Stimulated activated CD4-positive, alpha-beta T cell treated with anti-CD3 and anti-CD28 coated beads, TNF-alpha, amount 100 ng/mL, for 1 hour (primary cell): ENCODE measurements at regions not wholly inside any gene's neighbourhood (a gene's known extent, or its start where the extent isn't known, plus 50 kb on each side); places are given as distances from the start of the nearest gene placed in this dataset.
"Not testable (repeated sequence)": the region's sequence is repeated elsewhere in the genome, so short reads cannot be mapped to it uniquely, and the experiment has no call there.

ENCODE experiments used
- DNase-seq, 3 donors: peaks; one replicate each; pipeline ENCODE4 v3.0.0-alpha.2; 2020; ENCODE audit warnings: low read depth in 3 of 3, low spot score in 1 of 3

DNA sequence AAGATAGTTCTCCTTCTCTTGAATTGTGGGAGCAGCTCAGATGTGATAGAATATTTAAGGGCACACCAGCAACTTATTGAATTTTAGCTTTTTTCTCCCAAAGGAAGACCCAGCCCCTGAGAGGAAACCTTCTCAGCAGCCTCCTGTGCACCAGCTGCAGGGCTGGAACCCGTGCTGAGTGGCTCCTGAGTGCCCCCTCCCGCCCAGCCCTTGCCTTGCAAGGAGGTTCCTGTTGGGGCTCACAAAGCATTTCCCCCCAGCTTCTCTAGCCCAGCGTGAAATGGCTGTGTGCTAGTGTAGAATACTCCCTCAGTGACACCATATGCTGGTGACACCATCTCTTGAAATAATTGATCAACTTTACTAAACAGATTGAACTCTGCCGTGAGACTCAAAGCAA is 1180.1 kb downstream of the TMEM121 start:
- DNase-seq: not testable (repeated sequence)

DNA sequence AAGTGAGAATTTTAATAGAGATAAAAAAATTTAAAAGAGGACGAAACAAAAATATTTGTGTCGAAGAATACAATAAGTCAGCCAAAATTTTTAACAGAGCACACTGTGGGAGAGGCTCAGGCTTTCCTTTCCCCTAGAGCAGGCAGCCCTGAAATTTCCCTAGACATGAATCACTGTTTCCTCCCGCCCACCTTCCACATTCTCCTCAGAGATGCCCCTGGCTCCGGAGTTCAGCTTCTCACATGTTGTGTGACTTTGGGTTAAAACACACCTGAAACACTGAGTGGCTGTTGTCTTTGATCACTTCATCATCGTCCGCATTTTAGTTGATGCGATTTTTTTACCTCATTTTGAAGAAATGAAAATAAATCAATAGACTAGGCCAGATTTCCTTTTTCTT is 1183.8 kb downstream of the TMEM121 start:
- not testable (repeated sequence) for DNase-seq

GRCh38 chr14:106712513-106712912 is 1186.1 kb downstream of the TMEM121 start:
- DNase-seq: not testable (repeated sequence)

- DNase-seq: not testable (repeated sequence)
These were observed 1188.4 kb downstream of the TMEM121 start for GRCh38 chr14:106714446-106715428.

DNA sequence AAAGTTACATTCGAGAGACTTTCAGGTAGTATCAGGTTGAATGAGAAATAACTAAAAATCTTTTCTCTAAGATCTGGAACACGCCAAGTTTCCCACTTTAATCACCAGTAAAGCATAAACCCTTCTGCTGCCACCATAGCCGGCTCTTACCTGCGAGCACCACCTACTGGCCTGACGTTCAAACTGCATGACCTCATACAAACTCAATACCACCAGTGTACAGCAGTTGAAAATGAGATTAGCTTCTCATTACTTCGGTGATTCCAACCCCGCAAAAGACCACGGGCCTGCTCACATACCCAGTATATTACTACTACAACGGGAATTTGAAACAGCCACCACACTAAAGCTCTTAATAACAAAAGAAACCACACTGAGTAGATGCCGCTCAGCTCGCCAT is 1191.2 kb downstream of the TMEM121 start:
- DNase-seq: not testable (repeated sequence)

DNA sequence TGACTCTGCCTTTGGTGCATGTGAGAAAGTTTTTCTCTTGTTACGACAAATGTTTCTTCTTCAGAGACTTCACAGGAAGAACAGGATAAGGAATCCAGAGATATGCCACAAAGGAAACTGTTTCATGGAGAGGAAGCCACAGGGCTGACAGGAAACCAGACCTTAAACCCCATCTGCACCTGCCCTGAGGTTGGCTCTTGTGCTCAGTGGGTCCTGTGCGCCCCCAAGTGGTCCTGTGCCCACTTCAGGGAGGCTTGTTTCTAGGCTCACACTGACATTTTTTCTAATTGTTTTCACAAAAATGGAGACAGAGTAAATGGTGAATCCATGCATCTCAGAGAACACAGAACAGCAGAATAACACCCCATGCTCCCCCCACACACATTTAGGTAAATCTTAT is 1193.5 kb downstream of the TMEM121 start:
- not testable (repeated sequence) for DNase-seq

GRCh38 chr14:106721926-106722325 is 1195.5 kb downstream of the TMEM121 start:
- not testable (repeated sequence) for DNase-seq

GRCh38 chr14:106722813-106723687 is 1196.7 kb downstream of the TMEM121 start:
- DNase-seq: not testable (repeated sequence)

DNA sequence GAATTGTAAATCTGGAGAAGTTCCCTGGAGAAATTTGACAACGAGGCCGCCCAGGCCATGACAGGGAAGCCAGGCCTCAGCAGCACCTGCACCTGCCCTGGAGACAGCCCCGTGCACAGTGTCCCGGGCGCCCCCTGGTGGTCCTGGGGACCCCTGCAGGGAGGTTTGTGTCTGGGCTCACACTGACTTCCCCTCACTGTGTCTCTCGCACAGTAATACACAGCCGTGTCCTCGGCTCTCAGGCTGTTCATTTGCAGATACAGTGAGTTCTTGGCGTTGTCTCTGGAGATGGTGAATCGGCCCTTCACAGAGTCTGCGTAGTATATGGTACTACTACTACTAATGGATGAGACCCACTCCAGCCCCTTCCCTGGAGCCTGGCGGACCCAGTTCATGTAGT is 1201.6 kb downstream of the TMEM121 start:
- not testable (repeated sequence) for DNase-seq

DNA sequence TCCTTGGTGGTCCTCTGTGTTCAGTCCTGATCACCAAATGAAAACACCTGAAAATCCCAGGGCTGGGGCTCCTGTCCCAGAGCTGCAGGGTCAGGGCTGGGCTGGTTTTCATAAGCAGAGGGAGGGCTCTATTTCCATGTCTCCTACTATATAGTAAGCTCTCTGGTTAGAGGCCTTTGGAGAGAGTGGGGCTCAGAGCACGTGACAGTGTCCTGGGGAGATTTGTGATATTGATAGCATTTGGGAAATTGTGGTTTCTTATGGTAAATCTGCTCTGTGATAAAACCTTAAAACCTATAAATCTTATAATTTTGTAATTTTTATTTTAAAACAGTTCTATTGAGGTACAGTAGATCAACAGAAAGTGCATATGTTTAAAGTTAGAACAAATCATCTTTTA is 1202.2 kb downstream of the TMEM121 start:
- no peak for DNase-seq

GRCh38 chr14:106729551-106729950 is 1203.2 kb downstream of the TMEM121 start:
- DNase-seq: no peak

DNA sequence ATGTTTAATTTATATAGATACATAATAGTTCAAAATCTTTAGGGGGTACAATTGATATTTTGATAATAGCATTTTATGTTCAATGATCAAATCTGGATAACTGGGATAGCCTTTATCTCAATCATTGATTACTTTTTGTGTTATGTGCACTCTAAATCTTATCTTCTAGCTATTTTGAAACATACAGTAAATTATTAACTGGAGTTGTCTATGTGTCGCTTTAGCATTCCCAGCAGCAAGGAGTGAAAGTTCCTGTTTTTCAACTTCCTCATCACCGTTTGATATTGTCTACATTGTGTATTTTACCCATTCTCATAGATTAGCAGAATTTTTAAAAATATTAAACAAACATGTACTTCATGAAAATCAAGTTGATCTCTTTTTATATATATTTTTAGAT is 1207.4 kb downstream of the TMEM121 start:
- DNase-seq: no peak

DNA sequence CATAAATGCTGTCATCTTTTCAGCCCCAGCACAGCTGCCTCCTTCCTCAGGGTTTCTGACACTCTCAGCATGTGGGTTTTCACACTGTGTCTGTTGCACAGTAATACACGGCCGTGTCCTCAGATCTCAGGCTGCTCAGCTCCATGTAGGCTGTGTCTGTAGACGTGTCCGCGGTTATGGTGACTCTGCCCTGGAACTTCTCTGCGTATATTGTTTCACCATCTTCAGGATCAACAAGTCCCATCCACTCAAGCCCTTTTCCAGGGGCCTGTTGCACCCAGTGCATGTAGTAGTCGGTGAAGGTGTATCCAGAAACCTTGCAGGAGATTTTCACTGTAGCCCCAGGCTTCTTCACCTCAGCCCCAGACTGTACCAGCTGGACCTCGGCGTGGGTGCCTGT is 1210.6 kb downstream of the TMEM121 start:
- DNase-seq: no peak

- DNase-seq: no peak
These were observed 1211.7 kb downstream of the TMEM121 start for GRCh38 chr14:106738075-106738474.

DNA sequence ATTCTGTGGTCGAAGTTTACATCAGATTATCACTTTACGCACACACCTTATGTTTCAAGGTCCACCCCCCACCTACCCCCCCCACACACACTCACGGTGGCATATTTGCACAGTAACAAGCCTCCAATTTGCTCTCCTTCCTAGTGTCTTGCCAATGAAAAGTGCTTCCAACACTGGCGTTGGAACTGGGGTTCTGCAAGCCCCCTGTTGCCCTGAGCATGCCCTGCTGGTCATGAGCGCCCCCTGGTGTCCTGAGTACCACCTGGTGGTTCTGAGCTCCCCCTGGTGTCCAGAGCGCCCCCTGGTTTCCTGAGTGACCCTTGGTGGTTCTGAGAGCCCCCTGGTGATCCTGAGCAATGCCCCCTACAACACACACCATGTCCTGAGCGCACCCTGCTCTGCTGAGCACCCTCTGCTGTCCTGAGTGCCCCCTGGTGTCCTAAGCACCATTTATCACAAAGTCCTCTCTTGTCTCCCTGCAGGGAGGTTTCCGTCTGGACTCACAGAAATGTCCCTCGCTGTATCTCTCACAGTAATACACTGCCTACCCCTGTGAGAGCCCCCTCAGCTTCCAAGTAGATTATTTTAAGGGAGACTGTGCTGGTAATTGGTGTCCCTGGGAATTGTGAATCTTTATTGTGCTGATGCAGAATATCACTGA is 1212.3 kb downstream of the TMEM121 start:
- not testable (repeated sequence) for DNase-seq

- peak in 1 of 3 donors; percentile 50 for DNase-seq
These were observed 1214.9 kb downstream of the TMEM121 start for GRCh38 chr14:106741086-106741827.

GRCh38 chr14:106745016-106745767 is 1218.8 kb downstream of the TMEM121 start:
- peak in 1 of 3 donors; percentile 28 for DNase-seq

GRCh38 chr14:106750089-106750488 is 1223.7 kb downstream of the TMEM121 start:
- DNase-seq: not testable (repeated sequence)

- not testable (repeated sequence) for DNase-seq
These were observed 1227.4 kb downstream of the TMEM121 start for GRCh38 chr14:106753751-106754150.

DNA sequence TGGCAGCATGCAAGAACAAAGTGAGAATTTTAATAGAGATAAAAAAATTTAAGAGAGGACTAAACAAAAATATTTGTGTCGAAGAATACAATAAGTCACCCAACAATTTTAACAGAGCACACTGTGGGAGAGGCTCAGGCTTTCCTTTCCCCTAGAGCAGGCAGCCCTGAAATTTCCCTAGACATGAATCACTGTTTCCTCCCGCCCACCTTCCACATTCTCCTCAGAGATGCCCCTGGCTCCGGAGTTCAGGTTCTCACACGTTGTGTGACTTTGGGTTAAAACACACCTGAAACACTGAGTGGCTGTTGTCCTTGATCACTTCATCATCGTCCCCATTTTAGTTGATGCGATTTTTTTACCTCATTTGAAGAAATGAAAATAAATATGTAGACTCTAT is 1231.1 kb downstream of the TMEM121 start:
- not testable (repeated sequence) for DNase-seq
